H7 (cell line): ENCODE measurements at regions not wholly inside any gene's neighbourhood (a gene's known extent, or its start where the extent isn't known, plus 50 kb on each side); places are given as distances from the start of the nearest gene placed in this dataset.

Experiments
- DNase-seq: peaks from one replicate; pipeline ENCODE4 v3.0.0; 2012
- H3K27me3 ChIP-seq: 2 replicates; pipeline ENCODE4 v1.6.0; 2011; ENCODE audit warnings: mild to moderate bottlenecking, low read length; ENCODE audit not compliant: control insufficient read depth, insufficient read depth
- H3K36me3 ChIP-seq: replicated peaks from 2 replicates; pipeline ENCODE4 v1.5.1; 2011; ENCODE audit warnings: low read length; ENCODE audit not compliant: control insufficient read depth, insufficient read depth
- H3K4me3 ChIP-seq: 2 replicates; pipeline ENCODE4 v1.5.1; 2011; ENCODE audit warnings: low read depth, mild to moderate bottlenecking, control low read depth, low read length, moderate library complexity; ENCODE audit not compliant: insufficient read depth

DNA sequence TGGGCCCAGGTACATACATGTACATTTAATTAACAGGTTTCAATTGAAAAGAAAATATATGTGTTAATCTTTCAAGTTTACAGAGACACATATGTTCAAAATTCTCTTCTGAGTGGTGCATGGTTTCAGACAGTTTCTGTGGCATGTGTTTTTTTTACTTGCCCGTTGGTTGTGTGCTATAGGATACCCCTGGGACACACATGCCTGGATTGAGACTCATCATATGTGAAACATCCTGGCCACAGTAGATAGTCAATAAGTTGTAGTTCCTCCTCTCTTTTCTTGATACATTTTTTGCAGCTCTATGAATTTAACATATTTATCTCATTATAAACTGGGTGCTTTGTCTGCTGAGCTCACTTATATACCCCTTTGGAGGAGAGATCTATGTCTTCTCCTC lies 207.8 kb upstream of the CTBP2 start:
- no peak for DNase-seq
- H3K27me3 ChIP-seq: no peaks in the 10 kb centered on the region; the same call in 1 of the 2 replicates
- no peak overlapping the region for H3K4me3 ChIP-seq
- no peaks in the 10 kb centered on the region for H3K36me3 ChIP-seq

DNA sequence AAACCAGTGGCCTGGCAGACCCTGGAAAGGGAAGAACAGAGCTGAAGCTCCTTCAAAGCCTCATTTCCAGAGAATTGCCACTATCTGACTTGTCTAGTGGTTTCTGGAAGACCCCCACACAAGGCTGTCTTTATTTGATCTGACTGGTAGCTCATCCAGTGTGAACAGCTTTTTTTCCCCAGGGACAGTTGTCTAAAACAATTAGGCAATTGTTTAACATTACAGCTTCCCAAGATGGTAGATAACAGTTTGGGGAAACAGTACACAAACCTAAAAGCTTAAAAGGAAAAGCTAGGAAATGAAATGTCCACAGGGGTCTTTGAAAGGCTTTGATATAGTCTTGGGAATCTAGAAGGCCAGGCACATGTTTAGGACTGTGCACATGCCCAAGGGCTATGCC lies 203.4 kb upstream of the CTBP2 start:
- Histone ChIP-seq H3K36me3 (no peaks in the 10 kb centered on the region), H3K27me3 (no peaks in the 10 kb centered on the region), H3K4me3 (no peak overlapping the region)
- DNase-seq: no peak

DNA sequence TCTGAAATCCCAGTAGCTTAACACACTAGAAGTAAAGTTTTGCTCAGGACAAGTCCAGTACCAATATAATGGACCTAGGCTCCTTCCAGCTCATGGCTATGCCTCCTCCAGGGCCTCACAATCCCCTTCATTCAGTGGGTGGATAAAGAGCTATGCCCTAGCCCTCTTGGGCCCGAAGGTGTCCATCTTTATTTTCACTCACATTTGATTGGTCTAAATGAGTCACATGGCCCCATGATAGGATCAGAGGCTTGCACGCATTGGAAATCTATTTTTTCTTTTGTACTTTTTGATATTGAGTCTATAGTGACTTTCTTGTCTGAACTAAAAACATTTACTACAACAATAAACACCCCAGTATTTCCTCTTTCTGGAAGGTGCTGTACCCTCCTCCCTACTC lies 202.6 kb upstream of the CTBP2 start:
- Histone ChIP-seq H3K27me3 (no peaks in the 10 kb centered on the region), H3K4me3 (no peak overlapping the region), H3K36me3 (no peaks in the 10 kb centered on the region)
- DNase-seq: no peak

DNA sequence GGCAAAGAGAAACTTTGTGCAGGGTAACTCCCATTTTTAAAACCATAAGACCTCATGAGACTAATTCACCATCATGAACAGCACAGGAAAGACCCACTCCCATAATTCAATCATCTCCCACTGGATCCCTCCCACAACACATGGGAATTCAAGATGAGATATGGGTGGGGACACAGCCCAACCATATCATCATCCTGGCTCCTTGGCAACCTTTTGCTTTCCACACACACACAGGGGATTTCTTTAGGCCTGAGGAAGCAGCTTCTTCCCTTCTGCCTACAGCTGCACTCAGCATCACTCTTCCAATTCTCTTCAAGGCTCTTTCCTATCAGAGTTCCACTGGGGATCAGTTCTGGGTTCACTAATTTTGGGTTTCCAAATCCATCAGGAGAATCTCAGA lies 199.0 kb upstream of the CTBP2 start:
- no peaks in the 10 kb centered on the region for H3K27me3 ChIP-seq
- no peak overlapping the region for H3K4me3 ChIP-seq
- no peaks in the 10 kb centered on the region for H3K36me3 ChIP-seq
- DNase-seq: no peak

DNA sequence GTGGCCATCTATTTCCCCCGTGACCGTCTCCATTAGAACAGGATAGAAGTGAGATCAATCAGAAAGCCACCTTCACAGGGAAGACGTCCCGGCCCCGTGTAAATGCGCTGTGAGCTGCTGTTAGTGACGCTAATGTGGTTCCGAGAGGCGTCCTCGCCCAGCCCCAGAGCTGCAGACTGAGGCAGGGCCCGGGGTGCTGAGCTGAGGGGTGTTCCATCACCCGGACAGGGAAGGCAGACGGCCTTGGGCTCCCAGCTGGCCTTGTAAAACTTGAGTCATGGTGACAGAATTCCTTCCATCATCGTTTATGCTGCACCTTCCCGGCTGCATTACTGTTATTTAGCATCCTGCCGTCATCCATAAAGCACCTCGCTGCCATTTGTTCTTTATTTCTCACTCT lies 195.3 kb upstream of the CTBP2 start:
- no peaks in the 10 kb centered on the region for H3K27me3 ChIP-seq
- DNase-seq: no peak
- no peak overlapping the region for H3K4me3 ChIP-seq
- no peaks in the 10 kb centered on the region for H3K36me3 ChIP-seq

DNA sequence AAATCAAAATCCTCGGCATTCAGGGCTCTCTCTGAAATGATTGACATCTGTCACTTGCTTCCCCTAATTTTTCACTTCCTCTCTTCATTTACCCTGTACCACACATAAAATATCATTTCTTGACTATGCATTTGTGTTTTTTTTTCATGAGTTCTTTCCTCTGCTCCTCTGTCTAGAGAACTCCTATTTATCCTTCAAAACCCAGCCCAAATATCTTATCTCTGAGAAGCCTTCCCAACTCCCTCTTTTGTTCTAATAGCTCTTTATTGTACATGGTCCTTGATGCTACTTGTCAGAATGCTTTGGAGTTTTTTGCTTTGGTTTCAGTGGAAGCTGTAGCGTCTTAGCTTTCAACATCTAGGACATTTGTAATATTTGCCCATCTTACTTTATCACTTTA lies 190.2 kb upstream of the CTBP2 start:
- no peak overlapping the region for H3K4me3 ChIP-seq
- H3K36me3 ChIP-seq: no peaks in the 10 kb centered on the region
- DNase-seq: no peak

DNA sequence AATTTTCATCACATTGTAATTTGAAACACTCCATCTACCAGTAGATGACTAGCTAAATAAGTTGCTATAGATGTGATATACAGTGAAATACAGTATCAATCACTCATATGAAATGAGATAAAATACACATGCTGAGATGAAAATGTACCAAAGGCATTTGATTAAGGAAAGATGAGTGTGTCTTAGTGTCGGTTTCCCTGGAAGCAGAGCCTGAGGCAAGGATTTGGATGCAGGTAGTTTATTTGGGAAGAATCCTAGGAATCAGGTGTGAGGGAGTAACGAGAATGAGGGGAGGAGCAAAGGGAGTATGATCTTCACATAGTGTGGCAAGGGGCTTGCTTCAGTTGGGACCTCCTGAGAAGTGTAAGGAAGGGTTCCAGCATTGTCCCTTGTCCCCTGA lies 188.2 kb upstream of the CTBP2 start:
- H3K4me3 ChIP-seq: no peak overlapping the region
- DNase-seq: no peak
- H3K36me3 ChIP-seq: no peaks in the 10 kb centered on the region
- no peaks in the 10 kb centered on the region for H3K27me3 ChIP-seq

More for the DNA sequence above, 190.2 kb upstream of the CTBP2 start:
- no peaks in the 10 kb centered on the region for H3K27me3 ChIP-seq

DNA sequence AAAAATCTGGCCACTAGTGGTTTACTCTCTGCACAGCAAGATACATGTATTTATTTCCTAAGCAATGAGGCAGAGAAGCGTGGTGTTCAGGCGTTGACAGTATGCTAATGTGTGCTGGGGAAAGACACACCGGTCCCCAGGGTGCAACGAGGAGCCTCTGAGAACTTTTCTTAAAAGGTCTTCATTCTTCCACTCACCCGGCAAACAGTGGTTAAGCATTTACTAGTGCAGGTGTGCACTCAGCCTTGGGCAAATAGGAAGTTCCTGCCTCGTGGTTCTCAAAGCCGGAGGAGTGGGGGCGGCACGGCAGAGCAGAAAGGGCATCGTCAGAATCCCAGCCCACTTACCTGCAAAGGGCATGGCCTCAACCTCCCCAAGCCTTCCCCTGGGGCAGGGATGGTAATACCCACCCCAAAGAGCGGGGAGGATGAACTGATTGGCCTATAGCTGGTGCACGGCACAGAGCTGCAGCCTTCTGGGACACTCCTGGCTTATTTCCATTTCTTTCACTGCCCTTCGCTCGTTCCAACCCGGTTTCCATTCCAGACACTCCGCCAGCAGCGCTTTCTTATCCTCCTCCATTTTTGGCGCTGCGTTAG lies 184.3 kb upstream of the CTBP2 start:
- Histone ChIP-seq H3K27me3 (no peaks in the 10 kb centered on the region), H3K4me3 (no peak overlapping the region), H3K36me3 (no peaks in the 10 kb centered on the region)
- peak; percentile 7 for DNase-seq

DNA sequence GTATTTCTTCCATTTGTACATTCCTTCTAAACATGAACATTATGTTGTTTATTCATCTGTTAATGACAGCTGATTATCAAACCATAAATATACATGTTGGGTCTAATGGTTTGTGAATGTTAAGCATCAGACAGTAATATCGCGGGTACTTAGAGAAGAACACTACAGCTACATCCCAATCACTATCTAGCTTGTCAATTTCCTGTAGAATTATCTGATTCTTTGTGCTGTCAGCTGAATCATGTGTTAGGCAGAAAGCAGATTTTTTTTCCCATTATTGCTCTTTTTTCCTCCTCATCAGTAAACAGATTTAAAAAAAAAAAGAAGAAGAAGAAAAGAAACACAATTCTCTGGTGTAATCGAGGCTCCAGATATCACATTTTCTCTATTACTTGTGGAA lies 183.6 kb upstream of the CTBP2 start:
- Histone ChIP-seq H3K4me3 (no peak overlapping the region), H3K36me3 (no peaks in the 10 kb centered on the region), H3K27me3 (no peaks in the 10 kb centered on the region)
- DNase-seq: no peak

DNA sequence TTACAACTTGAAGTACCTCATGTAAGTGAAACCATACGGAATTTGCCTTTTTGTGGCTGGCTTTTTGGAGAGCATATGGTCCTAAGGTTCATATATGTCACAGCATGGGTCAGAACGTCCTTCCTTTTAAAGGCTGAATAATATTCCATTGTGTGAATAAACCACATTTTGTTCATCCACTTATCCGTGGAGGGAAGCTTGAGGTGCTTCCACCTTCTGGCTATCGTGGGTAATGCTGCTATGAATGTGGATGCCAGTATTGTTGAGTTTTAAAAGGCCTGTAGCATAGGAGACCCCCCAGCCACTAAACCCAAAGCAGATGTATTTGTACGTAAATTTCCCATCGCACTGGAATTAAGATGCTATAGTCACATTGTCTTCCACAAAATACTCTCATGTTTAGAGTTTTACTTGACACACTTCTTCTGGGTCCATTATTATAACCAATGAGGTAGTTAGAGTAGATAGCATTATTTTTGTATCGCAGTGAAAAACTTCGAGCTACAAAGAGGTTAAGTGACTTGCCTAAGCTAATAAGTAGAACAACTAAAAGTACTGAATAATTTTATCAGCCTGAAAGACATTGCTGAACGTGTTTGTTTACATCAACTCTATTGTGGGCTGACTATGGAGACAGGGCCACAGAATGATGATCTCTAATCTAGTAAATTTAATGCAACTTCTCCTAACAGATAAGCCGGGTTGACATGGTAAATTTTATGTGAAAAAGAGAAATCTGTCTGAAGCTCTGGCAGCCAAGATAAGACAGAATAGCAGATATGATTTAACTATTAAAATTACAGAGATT lies 183.0 kb upstream of the CTBP2 start:
- no peaks in the 10 kb centered on the region for H3K27me3 ChIP-seq
- H3K36me3 ChIP-seq: no peaks in the 10 kb centered on the region
- DNase-seq: peak; percentile 37
- no peak overlapping the region for H3K4me3 ChIP-seq

DNA sequence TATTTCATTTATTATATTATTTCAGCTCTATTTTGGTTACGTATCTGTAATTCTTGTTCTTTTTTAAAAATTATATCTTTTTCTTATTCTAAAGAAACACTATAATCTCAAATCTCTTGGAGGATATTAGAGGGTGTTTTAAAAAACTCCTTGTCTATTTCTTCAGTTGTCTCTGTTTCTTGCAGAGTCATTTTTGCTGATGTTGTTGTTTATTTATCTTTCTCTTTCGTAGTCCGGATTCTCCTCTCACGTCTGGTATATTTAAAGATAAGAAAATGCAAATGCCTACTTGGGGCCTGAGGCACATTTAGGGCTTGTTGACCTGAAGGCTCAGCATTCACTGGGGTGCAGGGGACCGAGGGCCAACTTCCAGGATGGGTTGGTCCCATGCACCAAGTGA lies 181.2 kb upstream of the CTBP2 start:
- no peak overlapping the region for H3K4me3 ChIP-seq
- DNase-seq: no peak
- no peaks in the 10 kb centered on the region for H3K27me3 ChIP-seq
- no peaks in the 10 kb centered on the region for H3K36me3 ChIP-seq

DNA sequence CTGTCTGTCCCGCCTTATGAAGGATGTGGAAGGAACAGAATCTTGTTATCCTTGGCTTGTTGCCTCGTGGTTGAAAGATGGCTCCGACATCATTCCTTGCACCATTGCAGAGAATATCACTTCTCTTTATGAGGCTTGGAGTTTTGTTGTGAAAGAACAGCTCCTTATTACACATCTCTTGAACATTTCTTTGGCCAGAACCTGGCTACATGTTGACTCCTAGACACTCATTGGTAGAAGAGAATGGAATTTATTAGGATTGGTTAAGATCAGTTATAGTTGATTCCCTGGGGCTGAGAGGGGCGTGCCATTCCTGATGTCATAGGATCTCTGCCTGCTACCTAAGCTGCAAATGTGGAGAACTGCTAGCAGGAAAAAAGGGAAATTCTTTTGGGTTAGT lies 180.5 kb upstream of the CTBP2 start:
- Histone ChIP-seq H3K4me3 (no peak overlapping the region), H3K27me3 (no peaks in the 10 kb centered on the region), H3K36me3 (no peaks in the 10 kb centered on the region)
- no peak for DNase-seq

DNA sequence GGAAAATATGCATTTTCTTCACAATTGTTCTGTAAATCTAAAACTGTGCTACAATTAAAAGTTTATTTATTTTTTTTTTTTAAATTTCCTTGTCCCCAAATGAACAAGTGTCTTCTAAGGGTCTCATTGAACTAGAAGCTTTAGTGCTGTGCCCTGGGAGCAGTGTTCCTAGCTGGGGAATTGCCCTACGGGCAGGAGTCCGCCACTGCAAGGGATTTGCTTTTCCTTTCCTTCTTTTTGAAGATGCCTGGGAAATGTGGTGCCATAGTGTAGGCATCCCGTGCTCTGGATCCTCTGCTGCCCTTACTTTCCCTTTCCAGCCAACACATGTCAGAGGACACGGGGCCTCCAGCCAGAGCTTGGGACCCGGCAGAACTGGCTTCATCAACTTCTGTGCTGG lies 177.1 kb upstream of the CTBP2 start:
- no peaks in the 10 kb centered on the region for H3K36me3 ChIP-seq
- H3K27me3 ChIP-seq: no peaks in the 10 kb centered on the region
- DNase-seq: peak; percentile 37
- H3K4me3 ChIP-seq: no peak overlapping the region

DNA sequence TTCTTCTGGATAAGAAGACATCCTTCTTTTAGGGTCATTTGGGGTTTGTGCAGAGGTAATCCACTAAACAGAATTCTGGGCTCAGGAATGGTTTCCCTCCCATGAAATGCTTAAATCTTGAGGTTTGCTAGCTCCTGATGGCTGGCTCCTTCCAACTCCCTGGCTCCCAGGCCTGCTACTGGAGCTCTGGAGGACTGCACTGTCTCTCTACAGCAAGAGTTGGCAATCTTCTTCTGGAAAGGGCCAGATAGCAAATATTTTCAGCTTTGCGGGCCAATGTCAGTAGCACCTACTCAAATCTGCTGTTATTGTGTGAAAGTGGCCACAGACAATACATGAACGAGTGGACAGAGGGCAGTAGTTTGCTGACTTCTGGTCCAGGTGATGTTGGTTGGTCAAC lies 174.2 kb upstream of the CTBP2 start:
- H3K36me3 ChIP-seq: no peaks in the 10 kb centered on the region
- DNase-seq: no peak
- no peak overlapping the region for H3K4me3 ChIP-seq
- H3K27me3 ChIP-seq: no peaks in the 10 kb centered on the region

DNA sequence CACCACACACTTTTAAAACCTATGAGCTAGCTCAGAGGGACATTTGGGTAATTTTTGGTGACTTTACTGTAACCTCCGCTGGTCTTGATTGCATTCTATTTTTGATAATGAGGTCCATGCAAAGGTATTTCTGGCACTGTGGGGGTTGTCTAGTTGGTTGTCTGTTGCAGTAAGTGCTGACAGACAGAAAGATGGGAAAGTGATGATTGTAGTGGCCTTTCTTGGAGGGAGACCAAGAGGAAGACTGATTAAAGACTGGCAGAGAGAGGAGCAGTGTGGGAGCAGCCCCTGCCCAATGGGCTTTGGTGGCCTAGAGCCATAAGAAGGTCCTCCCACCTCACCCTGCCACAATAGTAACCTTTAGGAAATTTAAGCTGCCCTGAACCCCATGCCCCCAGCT lies 173.4 kb upstream of the CTBP2 start:
- Histone ChIP-seq H3K36me3 (no peaks in the 10 kb centered on the region), H3K27me3 (no peaks in the 10 kb centered on the region), H3K4me3 (no peak overlapping the region)
- no peak for DNase-seq
